SK-N-SH (cell line): ENCODE measurements at regions not wholly inside any gene's neighbourhood (a gene's known extent, or its start where the extent isn't known, plus 50 kb on each side); places are given as distances from the start of the nearest gene placed in this dataset.

ENCODE experiments used
- CTCF ChIA-PET: fragments of 300-600, 350-600 bp; formaldehyde crosslinking; extraction: SDS; loops from one replicate; lab custom pipeline; 2021; lab: Yijun Ruan, JAX
- POLR2A ChIA-PET: fragments of 350-600 bp; sonication (Branson Sonifier 250); formaldehyde crosslinking; extraction: SDS; loops from one replicate; lab custom pipeline; 2020; ENCODE audit warnings: antibody characterized with exemption, inconsistent platforms; lab: Yijun Ruan, JAX
- DNase-seq: peaks from one replicate; pipeline ENCODE4 v3.0.0; 2012
- H2AFZ ChIP-seq: fragments of 200-600 bp; sonication (generic); 2 replicates; pipeline ENCODE4 v1.8.1; 2016; ENCODE audit warnings: antibody characterized with exemption, mild to moderate bottlenecking, low read depth
- H3F3A ChIP-seq: fragments of 200-600 bp; sonication (generic); replicated peaks from 2 replicates; pipeline ENCODE3; 2016; ENCODE audit warnings: antibody characterized with exemption, mild to moderate bottlenecking; ENCODE audit not compliant: insufficient read depth
- H3K27ac ChIP-seq, 2 experiments: fragments of 200-500 bp in 1 of 2; fragments of 200-600 bp in 1 of 2; sonication (Bioruptor generic) in 1 of 2; sonication (generic), shearing (Covaris generic) in 1 of 2; 2 replicates each; pipeline versions ENCODE4 v1.5.1 to v1.6.1; 2014 to 2016; ENCODE audit warnings: low read depth in 2 of 2, inconsistent platforms in 1 of 2, low read length in 1 of 2, mild to moderate bottlenecking in 1 of 2, mixed read lengths in 1 of 2
- H3K27me3 ChIP-seq: fragments of 200-600 bp; sonication (generic), shearing (Covaris generic); 2 replicates; pipeline ENCODE4 v1.6.1; 2016; ENCODE audit warnings: mixed run types; ENCODE audit not compliant: insufficient read depth
- H3K36me3 ChIP-seq, 2 experiments: fragments of 200-500 bp in 1 of 2; fragments of 200-600 bp in 1 of 2; sonication (Bioruptor generic) in 1 of 2; sonication (generic) in 1 of 2; replicated peaks in 1 of 2; 2 replicates each; pipeline versions ENCODE3 to v1.5.1; 2014 to 2016; ENCODE audit warnings: low read length in 1 of 2, mild to moderate bottlenecking in 1 of 2; ENCODE audit not compliant: insufficient read depth in 2 of 2, control insufficient read depth in 1 of 2
- H3K4me1 ChIP-seq, 2 experiments: fragments of 200-500 bp in 1 of 2; fragments of 200-600 bp in 1 of 2; sonication (Bioruptor generic) in 1 of 2; sonication (generic), shearing (Covaris generic) in 1 of 2; 2 replicates each; pipeline versions ENCODE4 v1.5.1 to v1.6.1; 2014 to 2016; ENCODE audit warnings: low read depth in 1 of 2, low read length in 1 of 2, mixed run types in 1 of 2; ENCODE audit not compliant: insufficient read depth in 2 of 2, control insufficient read depth in 1 of 2
- H3K4me2 ChIP-seq: fragments of 200-600 bp; sonication (generic), shearing (Covaris generic); 2 replicates; pipeline ENCODE4 v1.6.1; 2017; ENCODE audit warnings: mixed run types
- H3K4me3 ChIP-seq, 2 experiments: fragments of 200-500 bp in 1 of 2; fragments of 200-600 bp in 1 of 2; sonication (Bioruptor generic) in 1 of 2; sonication (generic), shearing (Covaris generic) in 1 of 2; 2 replicates each; pipeline versions ENCODE4 v1.5.1 to v1.8.1; 2014 to 2016; ENCODE audit warnings: low read depth in 2 of 2, inconsistent platforms in 1 of 2, low read length in 1 of 2, mild to moderate bottlenecking in 1 of 2, mixed read lengths in 1 of 2, moderate library complexity in 1 of 2
- H3K79me2 ChIP-seq: fragments of 200-600 bp; sonication (generic); 2 replicates; pipeline ENCODE4 v1.8.1; 2017; ENCODE audit warnings: mild to moderate bottlenecking; ENCODE audit not compliant: insufficient read depth
- H3K9ac ChIP-seq: fragments of 200-600 bp; sonication (generic); 2 replicates; pipeline ENCODE4 v1.6.1; 2017; ENCODE audit warnings: mixed run types
- H3K9me2 ChIP-seq: fragments of 200-600 bp; sonication (generic); 2 replicates; pipeline ENCODE4 v1.6.1; 2017; ENCODE audit warnings: mixed run types
- H3K9me3 ChIP-seq: fragments of 200-600 bp; sonication (generic); 2 replicates; pipeline ENCODE4 v1.6.1; 2017; ENCODE audit warnings: mixed run types, mild to moderate bottlenecking, moderate library complexity
- H4K20me1 ChIP-seq: fragments of 200-600 bp; sonication (generic); 2 replicates; pipeline ENCODE4 v1.6.1; 2017; ENCODE audit warnings: mild to moderate bottlenecking, mixed run types; ENCODE audit not compliant: insufficient read depth
- CHD2 ChIP-seq: fragments of 150-350 bp; IDR thresholded peaks from 2 replicates; pipeline ENCODE4 v1.6.1; 2018; ENCODE audit warnings: low read length; ENCODE audit not compliant: partially characterized antibody
- ELF1 ChIP-seq: IDR thresholded peaks from 2 replicates; pipeline ENCODE4 v1.4.0; 2012
- EP300 ChIP-seq, 2 experiments: IDR thresholded peaks; 2 replicates each; pipeline versions ENCODE4 v1.4.0 to v1.6.1; 2012; ENCODE audit warnings: borderline replicate concordance in 1 of 2, low read depth in 1 of 2, low read length in 1 of 2
- FOSL2 ChIP-seq: IDR thresholded peaks from 2 replicates; pipeline ENCODE4 v1.4.0; 2012; ENCODE audit warnings: low read depth, mild to moderate bottlenecking, moderate library complexity, borderline replicate concordance
- FOXJ3 ChIP-seq: sonication (generic); formaldehyde crosslinking; IDR thresholded peaks from 2 replicates; pipeline ENCODE4 v1.5.1; 2020; ENCODE audit warnings: mild to moderate bottlenecking, missing genetic modification reagents
- GABPA ChIP-seq: IDR thresholded peaks from 2 replicates; pipeline ENCODE4 v1.4.0; 2012; ENCODE audit warnings: low read depth, mild to moderate bottlenecking
- IRF3 ChIP-seq: fragments of 150-350 bp; IDR thresholded peaks from 2 replicates; pipeline ENCODE4 v1.6.1; 2016; ENCODE audit warnings: mild to moderate bottlenecking, low read depth, low read length
- JUND ChIP-seq: IDR thresholded peaks from 2 replicates; pipeline ENCODE4 v1.4.0; 2012
- MXI1 ChIP-seq: IDR thresholded peaks from 2 replicates; pipeline ENCODE4 v1.6.1; 2012; ENCODE audit warnings: mild to moderate bottlenecking, low read depth, low read length, improper control_type of control experiment
- NFIC ChIP-seq: IDR thresholded peaks from 2 replicates; pipeline ENCODE4 v1.4.0; 2012; ENCODE audit warnings: borderline replicate concordance
- PBX3 ChIP-seq: IDR thresholded peaks from 2 replicates; pipeline ENCODE4; 2012
- REST ChIP-seq: IDR thresholded peaks from 2 replicates; pipeline ENCODE4 v1.6.1; 2012; ENCODE audit warnings: mild to moderate bottlenecking, low read depth, low read length, moderate library complexity
- RXRA ChIP-seq: IDR thresholded peaks from 2 replicates; pipeline ENCODE4 v1.4.0; 2012; ENCODE audit warnings: low read depth, mild to moderate bottlenecking, borderline replicate concordance
- USF1 ChIP-seq: IDR thresholded peaks from 2 replicates; pipeline ENCODE4 v1.4.0; 2012; ENCODE audit warnings: low read depth, borderline replicate concordance
- USF2 ChIP-seq: fragments of 150-350 bp; IDR thresholded peaks from 2 replicates; pipeline ENCODE4 v1.6.1; 2017; ENCODE audit warnings: antibody characterized with exemption, low read length, low read depth, borderline replicate concordance
- YY1 ChIP-seq: IDR thresholded peaks from 2 replicates; pipeline ENCODE4 v1.4.0; 2012; ENCODE audit warnings: low read depth, mild to moderate bottlenecking
- ZBTB33 ChIP-seq: IDR thresholded peaks from 2 replicates; pipeline ENCODE4 v1.4.0; 2012; ENCODE audit warnings: low read depth, borderline replicate concordance
- WGBS: methylation state at CpG from one replicate; pipeline ENCODE4 v1.1.6; 2017; ENCODE audit warnings: low lambda C conversion rate; 5-methylcytosine and 5-hydroxymethylcytosine counted together

GRCh38 chr7:20913853-20914252, 127.2 kb upstream of the SP8 start (continued):
- no peak for TF ChIP-seq MXI1
- no peak for TF ChIP-seq FOXJ3 (CRISPR knock-in tag)

- Histone ChIP-seq H3K9me2 (no peaks in the 10 kb centered on the region), H3K9me3 (no peaks in the 10 kb centered on the region), H3K4me3 (no peak overlapping the region), H4K20me1 (no peaks in the 10 kb centered on the region), H3K79me2 (no peaks in the 10 kb centered on the region), H2AFZ (no peak overlapping the region), H3K4me1 (no peaks in the 10 kb centered on the region), H3K36me3 (no peaks in the 10 kb centered on the region), H3F3A (no peaks in the 10 kb centered on the region), H3K27ac (no peak overlapping the region), H3K9ac (no peak overlapping the region), H3K27me3 (no peaks in the 10 kb centered on the region), H3K4me2 (no peak overlapping the region)
- WGBS, result 0% methylated on average over 1 of the region's 1 CpG
- DNase-seq, result no peak
- POLR2A ChIA-PET, result no interaction called here
- CTCF ChIA-PET, result no interaction called here
- TF ChIP-seq NFIC, result no peak
- no peak for TF ChIP-seq ELF1
- TF ChIP-seq GABPA, result no peak
- TF ChIP-seq YY1, result no peak
- TF ChIP-seq EP300 (IDR thresholded peaks at IDR 0.05; ENCODE audit: borderline replicate concordance in 1 of 2, low read depth in 1 of 2, low read length in 1 of 2), result no peak
- no peak for TF ChIP-seq USF2
- TF ChIP-seq FOSL2, result no peak
- no peak for TF ChIP-seq PBX3
- no peak for TF ChIP-seq REST
Observed at GRCh38 chr7:20916311-20916710, 129.6 kb upstream of the SP8 start.

GRCh38 chr7:20917603-20918002, 130.9 kb upstream of the SP8 start:
- H3K27me3 ChIP-seq, result no peaks in the 10 kb centered on the region
- H3K9me3 ChIP-seq, result no peaks in the 10 kb centered on the region
- H3F3A ChIP-seq, result no peaks in the 10 kb centered on the region
- no peak overlapping the region for H2AFZ ChIP-seq
- WGBS, result 21% methylated on average over 3 of the region's 3 CpGs
- no peaks in the 10 kb centered on the region for H3K4me1 ChIP-seq
- no peaks in the 10 kb centered on the region for H3K36me3 ChIP-seq
- POLR2A ChIA-PET, result no interaction called here
- no peak overlapping the region for H3K4me2 ChIP-seq
- no peak overlapping the region for H3K27ac ChIP-seq
- no peaks in the 10 kb centered on the region for H3K79me2 ChIP-seq
- no peaks in the 10 kb centered on the region for H3K9me2 ChIP-seq
- H4K20me1 ChIP-seq, result no peaks in the 10 kb centered on the region
- TF ChIP-seq USF1 (no peak), JUND (no peak), FOSL2 (no peak), CHD2 (no peak), ZBTB33 (no peak), MXI1 (no peak), RXRA (no peak), GABPA (no peak), IRF3 (no peak), YY1 (no peak)
- DNase-seq, result no peak
- no peak overlapping the region for H3K9ac ChIP-seq
- CTCF ChIA-PET, result no interaction called here
- H3K4me3 ChIP-seq, result no peak overlapping the region
